ENCODE measurements at regions not wholly inside any gene's neighbourhood (a gene's known extent, or its start where the extent isn't known, plus 50 kb on each side); places are given as distances from the start of the nearest gene placed in this dataset.

DNA sequence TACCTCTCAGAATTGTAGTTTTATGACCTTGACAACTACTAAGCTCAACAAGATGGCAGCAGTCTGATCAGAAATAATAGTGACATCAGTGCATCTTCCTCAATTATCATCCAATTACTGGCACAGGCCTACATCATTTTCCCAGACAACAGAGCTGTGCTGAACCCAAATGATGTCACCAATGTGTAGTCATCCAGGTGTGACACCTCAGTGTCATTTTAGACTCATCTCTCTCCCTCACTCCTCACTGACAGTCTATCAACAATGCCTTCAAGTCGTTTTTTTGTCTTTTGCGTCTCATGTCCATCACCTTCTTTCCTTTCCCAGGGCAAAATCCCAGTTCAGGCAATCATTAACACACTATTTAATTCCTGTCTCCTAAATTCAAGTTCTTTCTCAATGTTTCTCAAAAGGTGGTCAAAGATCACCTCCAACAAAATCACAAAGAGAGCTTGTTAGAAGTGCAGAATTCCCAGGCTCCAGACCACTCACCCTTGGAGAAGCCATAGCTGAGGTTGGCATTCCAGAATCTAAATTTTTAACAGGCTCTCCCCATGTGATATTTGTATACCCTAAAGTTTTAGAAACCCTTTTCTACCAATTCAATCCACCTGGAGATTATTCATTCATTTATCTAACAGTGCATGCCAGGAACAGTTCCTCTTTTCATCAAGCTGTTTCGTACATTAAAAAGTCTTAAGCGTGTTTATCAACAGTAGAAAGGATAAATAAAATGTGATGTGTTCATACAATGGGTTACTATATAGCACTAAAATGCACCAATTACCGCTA is 125.3 kb upstream of the KLF7 start:
- DNase-seq = no peak

- no peak for DNase-seq
Observed at GRCh38 chr2:207291625-207292252, 126.0 kb upstream of the KLF7 start.

DNA sequence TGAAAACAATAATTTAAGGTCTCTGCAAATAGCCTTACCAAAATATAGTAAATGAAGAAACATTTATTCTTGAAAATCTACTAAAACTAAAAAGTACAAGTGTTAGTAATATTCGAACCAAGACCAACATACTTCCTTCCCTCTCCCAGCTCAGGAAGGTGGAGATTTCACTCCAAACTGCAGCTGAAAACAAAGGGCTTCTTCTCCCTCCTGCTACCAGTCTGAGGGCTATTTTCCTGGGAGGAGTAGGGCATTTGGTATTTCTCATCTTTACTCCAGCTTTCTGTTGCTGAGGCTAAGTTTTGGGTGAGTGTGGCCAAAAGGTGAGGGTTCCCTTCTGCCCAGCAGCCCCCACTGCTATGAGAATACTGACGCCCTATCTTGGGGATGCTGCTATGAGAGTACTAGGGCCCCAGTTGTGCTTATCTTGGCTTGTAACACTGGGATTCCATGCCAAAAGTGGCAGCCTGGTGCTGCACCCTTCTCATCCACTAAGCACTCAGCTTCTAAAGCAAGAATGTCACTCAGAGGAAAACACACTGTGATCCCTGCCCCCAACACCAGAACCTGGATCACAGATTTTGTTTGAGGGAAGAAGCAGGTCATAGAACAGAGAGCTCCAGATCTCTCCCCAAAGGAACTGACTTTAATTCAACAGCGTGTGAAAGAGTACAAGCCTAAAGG is 130.7 kb upstream of the KLF7 start:
- no peak for DNase-seq

GRCh38 chr2:207300817-207301216 is 135.1 kb upstream of the KLF7 start:
- no peak for DNase-seq

DNA sequence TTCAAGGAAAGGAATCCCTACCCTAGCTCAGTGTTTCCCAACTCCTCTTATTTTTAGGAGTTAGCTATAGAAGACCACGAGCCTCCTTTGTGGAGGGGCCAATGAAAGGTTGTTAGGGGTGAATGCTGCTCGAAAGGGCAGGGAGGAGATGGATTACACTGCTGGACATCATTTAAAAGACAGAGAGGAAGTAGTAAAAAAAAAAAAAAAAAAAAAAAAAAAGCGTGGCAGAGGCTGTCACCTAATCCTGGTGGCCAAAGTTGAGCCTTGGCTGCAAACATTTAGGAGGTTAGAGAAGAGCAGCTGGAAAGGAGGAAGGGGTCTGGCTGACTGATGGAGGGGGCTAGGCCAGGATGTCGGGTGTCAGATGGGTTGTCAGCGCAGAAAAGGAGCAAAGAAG is 139.0 kb upstream of the KLF7 start:
- DNase-seq = no peak

- DNase-seq = no peak
Observed at GRCh38 chr2:207308519-207309224, 142.9 kb upstream of the KLF7 start.

- no peak for DNase-seq
Observed at GRCh38 chr2:207311316-207312005, 145.7 kb upstream of the KLF7 start.

GRCh38 chr2:207312006-207312356 is 146.2 kb upstream of the KLF7 start:
- DNase-seq = no peak

- DNase-seq = no peak
Observed at GRCh38 chr2:207313947-207314346, 148.2 kb upstream of the KLF7 start.

- DNase-seq = no peak
Observed at GRCh38 chr2:207315131-207315530, 149.4 kb upstream of the KLF7 start.

DNA sequence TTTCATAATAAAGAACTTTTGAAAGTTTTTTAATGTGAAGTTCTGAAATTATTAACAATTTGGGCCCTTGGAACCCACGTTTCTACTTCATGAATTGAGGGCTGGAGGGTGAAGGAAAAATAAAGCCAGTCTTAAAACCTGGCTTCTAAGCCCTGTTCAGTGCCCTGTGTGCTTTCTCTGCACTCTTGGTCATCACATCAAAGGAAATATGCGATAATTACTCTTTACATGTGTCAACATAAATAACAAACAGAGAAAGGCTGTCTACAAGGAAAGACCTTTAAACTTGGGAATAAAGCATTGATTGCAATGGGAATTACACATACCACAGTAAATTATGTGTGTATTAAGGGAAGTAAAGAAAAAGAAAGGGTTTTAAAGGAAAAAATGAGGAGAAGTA is 150.7 kb upstream of the KLF7 start:
- DNase-seq = no peak

DNA sequence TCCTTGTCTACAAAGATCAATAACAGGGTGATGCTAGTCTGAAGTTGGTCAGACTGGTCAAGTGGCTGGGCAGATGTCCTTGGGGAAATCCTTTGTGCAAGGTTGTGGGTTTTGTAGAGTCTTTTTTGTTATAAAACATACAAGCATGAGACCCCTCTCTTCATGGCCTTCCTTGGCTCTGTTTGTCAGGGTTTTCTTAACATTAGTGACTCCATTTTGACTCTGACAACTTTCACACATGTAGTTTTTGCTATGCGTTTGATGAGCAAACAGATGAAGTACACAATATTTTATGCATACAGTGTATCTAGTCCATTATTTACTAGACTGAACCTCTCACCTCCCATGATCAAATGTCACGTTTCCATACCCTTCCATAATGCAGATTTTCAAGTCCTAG is 151.2 kb upstream of the KLF7 start:
- DNase-seq = no peak

DNA sequence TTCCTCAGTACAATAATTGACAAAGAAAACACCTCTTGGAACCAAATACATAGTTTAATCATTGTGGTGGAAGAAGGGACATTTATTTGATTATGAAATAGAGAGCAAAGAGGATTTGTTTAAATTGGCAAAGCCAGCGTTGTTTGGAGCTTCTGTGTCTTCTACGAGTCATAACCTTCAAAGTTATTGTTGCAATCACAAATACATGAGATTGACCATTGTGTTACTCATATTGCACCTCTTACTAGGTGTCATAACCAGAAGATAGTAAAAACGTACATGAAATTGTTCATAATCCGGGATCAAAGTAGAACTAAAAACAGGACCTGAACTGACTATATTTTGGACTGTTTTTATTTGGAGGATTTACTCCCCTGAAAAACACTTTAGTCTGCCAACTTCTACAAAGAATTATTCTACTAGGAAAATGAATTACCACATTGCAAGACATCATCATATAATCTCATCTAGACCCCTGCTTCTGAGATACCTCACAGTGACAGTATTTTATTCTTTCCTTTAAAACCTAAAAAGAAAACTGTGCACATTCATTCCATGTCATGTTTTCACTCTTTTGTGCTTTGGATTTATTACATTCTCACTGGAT is 151.7 kb upstream of the KLF7 start:
- no peak for DNase-seq

GRCh38 chr2:207318181-207318628 is 152.5 kb upstream of the KLF7 start:
- DNase-seq = no peak

DNA sequence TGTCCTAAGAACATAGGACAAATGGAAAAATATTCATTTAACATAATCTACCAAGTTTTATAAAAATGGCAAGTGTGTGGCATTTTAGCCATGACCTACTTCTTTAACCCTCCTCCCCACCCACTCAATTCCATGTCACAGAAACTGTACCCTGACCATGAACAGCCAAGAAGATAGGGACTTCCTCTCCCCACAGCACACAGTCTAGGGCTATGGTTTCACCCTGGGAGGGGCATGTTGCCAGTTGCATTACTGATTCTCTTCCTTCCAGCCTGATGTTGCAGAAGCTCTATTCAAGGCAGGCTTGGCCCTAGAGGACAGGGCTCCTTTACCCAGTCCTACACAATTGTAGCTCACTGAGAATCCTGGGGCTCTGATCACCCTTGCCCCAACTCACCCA is 153.6 kb upstream of the KLF7 start:
- no peak for DNase-seq

GRCh38 chr2:207320381-207321159 is 154.8 kb upstream of the KLF7 start:
- DNase-seq = no peak

- DNase-seq = no peak
Observed at GRCh38 chr2:207321514-207321913, 155.8 kb upstream of the KLF7 start.

GRCh38 chr2:207324001-207324400 is 158.3 kb upstream of the KLF7 start:
- no peak for DNase-seq

GRCh38 chr2:207327513-207327912 is 161.8 kb upstream of the KLF7 start:
- no peak for DNase-seq

DNA sequence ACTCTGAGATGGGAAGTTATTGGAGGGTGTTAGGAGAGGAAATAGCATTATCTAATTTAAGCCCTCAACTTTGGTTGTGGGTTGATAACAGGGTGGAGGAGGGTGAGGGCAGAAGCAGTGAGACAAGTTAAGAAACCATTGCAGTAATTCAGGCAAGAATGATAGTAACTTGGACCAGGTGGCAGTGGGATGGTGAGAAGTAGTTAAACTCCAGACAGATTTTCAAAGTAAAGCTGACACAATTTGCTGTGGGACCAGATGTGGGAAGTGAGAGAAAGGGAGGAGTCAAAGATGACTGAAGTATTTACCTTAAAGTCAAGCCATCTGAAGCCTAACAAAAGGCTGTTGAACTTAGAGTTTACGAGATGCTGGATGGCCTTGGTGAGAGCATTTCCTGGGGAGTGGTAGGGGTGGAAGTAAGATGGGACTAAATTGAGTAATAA is 163.2 kb upstream of the KLF7 start:
- no peak for DNase-seq

GRCh38 chr2:207330912-207331311 is 165.2 kb upstream of the KLF7 start:
- peak in 1 of 2 experiments; percentile 27 for DNase-seq

DNA sequence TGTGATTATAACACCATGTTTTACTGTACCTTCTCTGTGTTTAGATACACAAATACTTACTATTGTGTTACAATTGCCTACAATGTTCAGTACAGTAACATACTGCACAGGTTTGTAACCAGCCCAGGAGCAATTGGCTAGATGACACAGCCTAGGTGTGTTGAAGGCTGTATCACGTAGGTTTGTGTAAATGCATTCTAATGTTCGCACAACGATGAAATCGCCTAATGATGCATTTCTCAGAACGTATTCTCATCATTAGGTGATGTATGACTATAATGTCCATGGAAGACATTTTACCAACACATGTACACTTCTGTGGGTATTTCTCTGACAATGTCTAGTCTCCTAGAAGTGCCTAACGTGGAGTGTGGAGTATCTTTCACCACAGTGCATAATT is 165.9 kb upstream of the KLF7 start:
- DNase-seq = no peak

Data from activated CD4-positive, alpha-beta T cell treated with anti-CD3 and anti-CD28 coated beads, Interleukin-2, amount 50 U/mL, for 4 hours (primary cell).